Neural cell (in vitro differentiated cells): ENCODE measurements at regions not wholly inside any gene's neighbourhood (a gene's known extent, or its start where the extent isn't known, plus 50 kb on each side); places are given as distances from the start of the nearest gene placed in this dataset.

Experiments used
- H2AFZ ChIP-seq: fragments of 200-600, 300-800 bp; sonication (generic), shearing (Covaris generic); 2 replicates; pipeline ENCODE4 v1.6.0; 2014; ENCODE audit warnings: low read depth, mild to moderate bottlenecking, antibody characterized with exemption, low read length, moderate library complexity
- H3F3A ChIP-seq: fragments of 200-600 bp; shearing (Covaris generic); 2 replicates; pipeline ENCODE4 v1.6.1; 2016; ENCODE audit warnings: mild to moderate bottlenecking, moderate library complexity, mixed read lengths, antibody characterized with exemption, low read length; ENCODE audit not compliant: insufficient read depth, poor library complexity, severe bottlenecking
- H3K27ac ChIP-seq: fragments of 200-600, 300-800 bp; sonication (generic), shearing (Covaris generic); 2 replicates; pipeline ENCODE4 v1.5.1; 2014; ENCODE audit warnings: mild to moderate bottlenecking, low read length, moderate library complexity
- H3K27me3 ChIP-seq: fragments of 300-800, 200-600 bp; sonication (generic), shearing (Covaris generic); 2 replicates; pipeline ENCODE4 v1.6.0; 2014; ENCODE audit warnings: mild to moderate bottlenecking, low read depth, low read length, moderate library complexity; ENCODE audit not compliant: insufficient read depth
- H3K36me3 ChIP-seq: fragments of 300-800, 200-600 bp; sonication (generic), shearing (Covaris generic); 2 replicates; pipeline ENCODE4 v1.5.1; 2014; ENCODE audit warnings: mild to moderate bottlenecking, antibody characterized with exemption, low read length, moderate library complexity; ENCODE audit not compliant: insufficient read depth
- H3K4me2 ChIP-seq: fragments of 300-800, 200-600 bp; sonication (generic), shearing (Covaris generic); 2 replicates; pipeline ENCODE4 v1.6.0; 2014; ENCODE audit warnings: mild to moderate bottlenecking, low read length
- H3K4me3 ChIP-seq: fragments of 300-800, 200-600 bp; sonication (generic), shearing (Covaris generic); 2 replicates; pipeline ENCODE4 v1.5.1; 2014; ENCODE audit warnings: mild to moderate bottlenecking, low read length, moderate library complexity
- H3K79me2 ChIP-seq: fragments of 200-600 bp; shearing (Covaris generic); replicated peaks from 2 replicates; pipeline ENCODE4 v1.6.0; 2014; ENCODE audit warnings: mild to moderate bottlenecking, low read length, moderate library complexity; ENCODE audit not compliant: insufficient read depth
- H3K9ac ChIP-seq: fragments of 300-800, 200-600 bp; sonication (generic), shearing (Covaris generic); 2 replicates; pipeline ENCODE4 v1.6.1; 2016; ENCODE audit warnings: mild to moderate bottlenecking, low read length, mixed read lengths
- H3K9me2 ChIP-seq: fragments of 200-600 bp; shearing (Covaris generic); 2 replicates; pipeline ENCODE4 v1.6.1; 2016; ENCODE audit warnings: mild to moderate bottlenecking, low read length, mixed read lengths; ENCODE audit not compliant: insufficient read depth
- H3K9me3 ChIP-seq: fragments of 200-600, 300-800 bp; sonication (generic), shearing (Covaris generic); 2 replicates; pipeline ENCODE4 v1.6.1; 2016; ENCODE audit warnings: mild to moderate bottlenecking, mixed run types, low read length, moderate library complexity, mixed read lengths
- H4K20me1 ChIP-seq: fragments of 200-600 bp; shearing (Covaris generic); 2 replicates; pipeline ENCODE4 v1.6.1; 2016; ENCODE audit warnings: mild to moderate bottlenecking, mixed run types; ENCODE audit not compliant: insufficient read depth
- CTCF ChIP-seq: fragments of 450-650 bp; IDR thresholded peaks from 2 replicates; pipeline ENCODE4 v1.5.1; 2014; ENCODE audit warnings: antibody characterized with exemption, mild to moderate bottlenecking, moderate library complexity; ENCODE audit not compliant: poor library complexity, severe bottlenecking
- EZH2 ChIP-seq: fragments of 200-600, 300-800 bp; shearing (Covaris generic), sonication (generic); IDR thresholded peaks from 2 replicates; pipeline ENCODE4 v1.6.1; 2014; ENCODE audit warnings: antibody characterized with exemption, low read length, borderline replicate concordance, mild to moderate bottlenecking; ENCODE audit not compliant: insufficient read depth, poor library complexity, severe bottlenecking
- RAD21 ChIP-seq: fragments of 450-650 bp; conservative IDR thresholded peaks from 2 replicates; pipeline ENCODE4 v1.6.1; 2014; ENCODE audit warnings: antibody characterized with exemption, mild to moderate bottlenecking, moderate library complexity
- REST ChIP-seq: IDR thresholded peaks from 2 replicates; pipeline ENCODE4 v1.6.1; 2012; ENCODE audit warnings: borderline replicate concordance
- TAF1 ChIP-seq: IDR thresholded peaks from 2 replicates; pipeline ENCODE4 v1.6.1; 2012; ENCODE audit warnings: low read depth

GRCh38 chr5:21688655-21689054 lies 1164.5 kb downstream of the CDH12 start:
- no peak for TF ChIP-seq TAF1

GRCh38 chr5:21687621-21688020 lies 1165.5 kb downstream of the CDH12 start:
- no peak overlapping the region for H3K4me2 ChIP-seq
- H3F3A ChIP-seq = no peaks in the 10 kb centered on the region
- H4K20me1 ChIP-seq = no peaks in the 10 kb centered on the region
- H3K79me2 ChIP-seq = no peaks in the 10 kb centered on the region
- H3K4me3 ChIP-seq = no peak overlapping the region
- no peaks in the 10 kb centered on the region for H3K36me3 ChIP-seq
- H3K9me2 ChIP-seq = no peaks in the 10 kb centered on the region
- no peaks in the 10 kb centered on the region for H3K9me3 ChIP-seq
- no peaks in the 10 kb centered on the region for H3K27me3 ChIP-seq
- TF ChIP-seq RAD21 = no peak
- H3K27ac ChIP-seq = no peak overlapping the region
- H2AFZ ChIP-seq = no peak overlapping the region
- no peak overlapping the region for H3K9ac ChIP-seq

More at GRCh38 chr5:21688655-21689054, 1164.5 kb downstream of the CDH12 start:
- H3K9me2 ChIP-seq = no peaks in the 10 kb centered on the region
- H3K4me2 ChIP-seq = no peak overlapping the region
- no peak overlapping the region for H2AFZ ChIP-seq
- H3K79me2 ChIP-seq = no peaks in the 10 kb centered on the region
- H3K4me3 ChIP-seq = no peak overlapping the region
- H3K9ac ChIP-seq = no peak overlapping the region
- H4K20me1 ChIP-seq = no peaks in the 10 kb centered on the region
- no peaks in the 10 kb centered on the region for H3K9me3 ChIP-seq
- H3K36me3 ChIP-seq = no peaks in the 10 kb centered on the region
- no peaks in the 10 kb centered on the region for H3F3A ChIP-seq
- no peaks in the 10 kb centered on the region for H3K27me3 ChIP-seq
- no peak overlapping the region for H3K27ac ChIP-seq

GRCh38 chr5:21686706-21687105 lies 1166.4 kb downstream of the CDH12 start:
- Histone ChIP-seq H3K9me3 (no peaks in the 10 kb centered on the region), H3K79me2 (no peaks in the 10 kb centered on the region), H3F3A (no peaks in the 10 kb centered on the region), H3K4me2 (no peak overlapping the region), H4K20me1 (no peaks in the 10 kb centered on the region), H3K9me2 (no peaks in the 10 kb centered on the region), H3K4me3 (no peak overlapping the region), H3K27me3 (no peaks in the 10 kb centered on the region), H2AFZ (no peak overlapping the region), H3K9ac (no peak overlapping the region), H3K36me3 (no peaks in the 10 kb centered on the region), H3K27ac (no peak overlapping the region)
- no peak for TF ChIP-seq REST

DNA sequence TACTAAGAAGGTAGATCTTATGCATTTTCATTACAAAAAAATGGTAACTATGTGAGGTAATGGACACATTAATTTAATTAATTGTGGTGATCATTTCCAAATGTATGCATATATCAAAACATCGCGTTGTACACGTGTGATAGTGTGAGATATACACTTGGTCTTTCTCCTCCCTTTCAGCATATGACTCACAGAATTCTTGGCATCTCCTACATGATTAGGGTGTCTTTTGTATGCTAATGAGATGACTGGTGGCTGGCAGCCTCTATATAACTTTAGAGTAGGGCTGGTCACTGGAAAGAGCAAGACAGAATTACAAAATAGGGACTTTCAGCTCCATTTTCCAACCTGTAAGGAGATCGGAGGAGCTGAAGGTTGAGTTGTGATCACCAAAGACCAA lies 1167.6 kb downstream of the CDH12 start:
- no peak overlapping the region for H3K9ac ChIP-seq
- H4K20me1 ChIP-seq = no peaks in the 10 kb centered on the region
- H3K4me2 ChIP-seq = no peak overlapping the region
- no peaks in the 10 kb centered on the region for H3F3A ChIP-seq
- H3K27me3 ChIP-seq = no peaks in the 10 kb centered on the region
- H3K9me3 ChIP-seq = no peaks in the 10 kb centered on the region
- H3K36me3 ChIP-seq = no peaks in the 10 kb centered on the region
- H3K9me2 ChIP-seq = no peaks in the 10 kb centered on the region
- H3K27ac ChIP-seq = no peak overlapping the region
- TF ChIP-seq CTCF = no peak
- TF ChIP-seq EZH2 = no peak
- no peaks in the 10 kb centered on the region for H3K79me2 ChIP-seq
- no peak overlapping the region for H2AFZ ChIP-seq
- H3K4me3 ChIP-seq = no peak overlapping the region
